IMR-90 (cell line): ENCODE measurements at regions not wholly inside any gene's neighbourhood (a gene's known extent, or its start where the extent isn't known, plus 50 kb on each side); places are given as distances from the start of the nearest gene placed in this dataset.

ENCODE experiments used
- ATAC-seq: fragments of 200-7000 bp; cut with Tn5 transposase; 2 replicates; pipeline ENCODE4 v1.9.1; 2020; ENCODE audit warnings: low read depth, mild to moderate bottlenecking, moderate library complexity
- BruUV-seq: library from RNA; stranded (reverse); fragments of 400-500 nt; replicated peaks from 2 replicates; lab custom pipeline; 2021; lab: Mats Ljungman, UMichigan
- CTCF ChIA-PET: fragments of 300-600 bp; formaldehyde crosslinking; extraction: SDS; loops from one replicate; lab custom pipeline; 2021; ENCODE audit warnings: antibody characterized with exemption; lab: Yijun Ruan, JAX
- POLR2A ChIA-PET: fragments of 300-600 bp; sonication (Branson Sonifier 250); formaldehyde crosslinking; loops from one replicate; lab custom pipeline; 2022; ENCODE audit warnings: antibody characterized with exemption; ENCODE audit not compliant: unreplicated experiment; lab: Charles Lee
- DNase-seq: peaks from one replicate; pipeline ENCODE4 v3.0.0; 2013
- H2AFZ ChIP-seq: replicated peaks from 2 replicates; pipeline ENCODE3; 2013; ENCODE audit warnings: low read length, mild to moderate bottlenecking; ENCODE audit not compliant: poor library complexity
- H2AK5ac ChIP-seq: 2 replicates; pipeline ENCODE4 v1.6.1; 2013; ENCODE audit warnings: low read depth, low read length, inconsistent platforms
- H2AK9ac ChIP-seq: replicated peaks from 2 replicates; pipeline ENCODE3; 2013; ENCODE audit warnings: mild to moderate bottlenecking, low read depth, low read length, moderate library complexity; ENCODE audit not compliant: poor library complexity
- H2BK120ac ChIP-seq: 2 replicates; pipeline ENCODE4 v1.6.1; 2013; ENCODE audit warnings: low read depth, low read length, inconsistent platforms
- H2BK15ac ChIP-seq: 3 replicates; pipeline ENCODE4 v1.6.1; 2013; ENCODE audit warnings: low read depth, low read length, inconsistent platforms
- H2BK20ac ChIP-seq: 2 replicates; pipeline ENCODE4 v1.6.1; 2013; ENCODE audit warnings: low read depth, mild to moderate bottlenecking, inconsistent platforms, low read length, moderate library complexity
- H2BK5ac ChIP-seq: 2 replicates; pipeline ENCODE4 v1.6.1; 2013; ENCODE audit warnings: mild to moderate bottlenecking, low read depth, low read length, inconsistent platforms; ENCODE audit not compliant: poor library complexity, severe bottlenecking
- H3K14ac ChIP-seq: replicated peaks from 2 replicates; pipeline ENCODE4 v1.6.1; 2013; ENCODE audit warnings: low read depth, low read length, inconsistent platforms
- H3K18ac ChIP-seq: 2 replicates; pipeline ENCODE4 v1.6.1; 2013; ENCODE audit warnings: low read depth, low read length, control low read depth
- H3K23ac ChIP-seq: 2 replicates; pipeline ENCODE4 v1.6.1; 2013; ENCODE audit warnings: low read depth, low read length, inconsistent platforms
- H3K27ac ChIP-seq: 2 replicates; pipeline ENCODE4 v1.5.1; 2013; ENCODE audit warnings: mild to moderate bottlenecking, control low read depth, low read length; ENCODE audit not compliant: insufficient read depth
- H3K27me3 ChIP-seq: 2 replicates; pipeline ENCODE4 v1.6.1; 2013; ENCODE audit warnings: low read length; ENCODE audit not compliant: control insufficient read depth, insufficient read depth
- H3K36me3 ChIP-seq: 2 replicates; pipeline ENCODE4 v1.6.1; 2013; ENCODE audit warnings: low read length, mixed read lengths; ENCODE audit not compliant: control insufficient read depth, insufficient read depth
- H3K4ac ChIP-seq: 2 replicates; pipeline ENCODE4 v1.6.1; 2013; ENCODE audit warnings: low read depth, low read length, inconsistent platforms
- H3K4me1 ChIP-seq: 2 replicates; pipeline ENCODE4 v1.6.1; 2013; ENCODE audit warnings: low read length, mixed read lengths; ENCODE audit not compliant: control insufficient read depth, insufficient read depth
- H3K4me2 ChIP-seq: 2 replicates; pipeline ENCODE4 v1.6.1; 2013; ENCODE audit warnings: low read depth, mild to moderate bottlenecking, control low read depth, low read length, moderate library complexity
- H3K4me3 ChIP-seq: 2 replicates; pipeline ENCODE4 v1.5.1; 2013; ENCODE audit warnings: low read depth, mild to moderate bottlenecking, control low read depth, low read length, moderate library complexity; ENCODE audit not compliant: insufficient read depth
- H3K56ac ChIP-seq: 2 replicates; pipeline ENCODE4 v1.6.1; 2013; ENCODE audit warnings: low read length, inconsistent platforms; ENCODE audit not compliant: insufficient read depth; ENCODE audit errors: extremely low read depth
- H3K79me1 ChIP-seq, 2 experiments: 2 replicates each; pipeline ENCODE4 v1.6.1; 2013; ENCODE audit warnings: low read length in 2 of 2, inconsistent platforms in 1 of 2, low read depth in 1 of 2
- H3K9ac ChIP-seq: 2 replicates; pipeline ENCODE4 v1.6.1; 2013; ENCODE audit warnings: low read depth, low read length, control low read depth
- H3K9me1 ChIP-seq: 2 replicates; pipeline ENCODE4 v1.6.1; 2013; ENCODE audit warnings: low read length, inconsistent platforms; ENCODE audit not compliant: insufficient read depth
- H3K9me3 ChIP-seq: 2 replicates; pipeline ENCODE4 v1.6.1; 2013; ENCODE audit warnings: low read length; ENCODE audit not compliant: control insufficient read depth, insufficient read depth
- H4K20me1 ChIP-seq: 2 replicates; pipeline ENCODE4 v1.6.1; 2013; ENCODE audit warnings: low read length, inconsistent platforms; ENCODE audit not compliant: insufficient read depth
- H4K5ac ChIP-seq: 2 replicates; pipeline ENCODE4 v1.6.1; 2013; ENCODE audit warnings: mild to moderate bottlenecking, low read depth, low read length, control low read depth
- H4K8ac ChIP-seq, 2 experiments: 2 replicates each; pipeline ENCODE4 v1.6.1; 2013; ENCODE audit warnings: low read depth in 2 of 2, low read length in 2 of 2, control low read depth in 1 of 2, inconsistent platforms in 1 of 2
- H4K91ac ChIP-seq: 2 replicates; pipeline ENCODE4 v1.6.1; 2013; ENCODE audit warnings: low read depth, low read length, inconsistent platforms; ENCODE audit not compliant: insufficient read depth
- BHLHE40 ChIP-seq: fragments of 150-350 bp; IDR thresholded peaks from 2 replicates; pipeline ENCODE4 v1.6.1; 2016; ENCODE audit warnings: mild to moderate bottlenecking, low read depth, low read length
- CEBPB ChIP-seq: IDR thresholded peaks from 2 replicates; pipeline ENCODE4 v1.6.1; 2012; ENCODE audit warnings: low read depth, low read length, improper control_type of control experiment
- CHD1 ChIP-seq: IDR thresholded peaks from 2 replicates; pipeline ENCODE4 v1.6.1; 2012; ENCODE audit warnings: low read depth, low read length, improper control_type of control experiment
- ELK1 ChIP-seq: fragments of 150-350 bp; IDR thresholded peaks from 2 replicates; pipeline ENCODE4 v1.6.1; 2016; ENCODE audit warnings: low read depth, mild to moderate bottlenecking, low read length, moderate library complexity, borderline replicate concordance
- FOS ChIP-seq: fragments of 150-350 bp; IDR thresholded peaks from 2 replicates; pipeline ENCODE4 v1.6.1; 2016; ENCODE audit warnings: low read depth, low read length
- MAFK ChIP-seq: IDR thresholded peaks from 2 replicates; pipeline ENCODE4 v1.6.1; 2012; ENCODE audit warnings: low read depth, low read length, improper control_type of control experiment
- MAZ ChIP-seq: IDR thresholded peaks from 2 replicates; pipeline ENCODE4 v1.6.1; 2012; ENCODE audit warnings: low read depth, mild to moderate bottlenecking, low read length, improper control_type of control experiment, moderate library complexity, borderline replicate concordance
- MXI1 ChIP-seq: IDR thresholded peaks from 2 replicates; pipeline ENCODE4 v1.6.1; 2012; ENCODE audit warnings: low read depth, mild to moderate bottlenecking, low read length, moderate library complexity, borderline replicate concordance
- POLR2A ChIP-seq: IDR thresholded peaks from 2 replicates; pipeline ENCODE4 v1.6.1; 2012; ENCODE audit warnings: mild to moderate bottlenecking, low read depth, low read length
- RAD21 ChIP-seq: IDR thresholded peaks from 2 replicates; pipeline ENCODE4 v1.6.1; 2012; ENCODE audit warnings: low read length, improper control_type of control experiment
- RCOR1 ChIP-seq: IDR thresholded peaks from 2 replicates; pipeline ENCODE4 v1.6.1; 2012; ENCODE audit warnings: mild to moderate bottlenecking, low read length, improper control_type of control experiment; ENCODE audit not compliant: insufficient replicate concordance
- RFX5 ChIP-seq: IDR thresholded peaks from 2 replicates; pipeline ENCODE4 v1.8.0; 2012; ENCODE audit warnings: low read depth, mild to moderate bottlenecking, low read length, moderate library complexity
- SMC3 ChIP-seq: fragments of 150-350 bp; IDR thresholded peaks from 2 replicates; pipeline ENCODE4 v1.6.1; 2016; ENCODE audit warnings: low read depth, mild to moderate bottlenecking, antibody characterized with exemption, low read length, moderate library complexity
- USF2 ChIP-seq: fragments of 150-350 bp; IDR thresholded peaks from 2 replicates; pipeline ENCODE4 v1.6.1; 2017; ENCODE audit warnings: mild to moderate bottlenecking, antibody characterized with exemption, low read length, low read depth
- WGBS, 2 experiments: methylation state at CpG; one replicate each; pipeline versions ENCODE4 v1.1.5 to v1.1.7; 2013; ENCODE audit warnings: missing lambda C conversion rate in 2 of 2; ENCODE audit not compliant: insufficient read length in 1 of 2; ENCODE audit errors: extremely low coverage in 2 of 2; 5-methylcytosine and 5-hydroxymethylcytosine counted together
- dilution Hi-C: fragments of 300-500 bp; cut with HindIII; formaldehyde crosslinking; loops from one replicate; pipeline ENCODE4 v1.14.3; 2018; ENCODE audit warnings: low sequenced_read_pairs; ENCODE audit not compliant: unreplicated experiment
- in situ Hi-C: fragments of 300-500 bp; cut with MboI; formaldehyde crosslinking; loops from 3 replicates; pipeline ENCODE4 v1.14.3; 2019; ENCODE audit warnings: low sequenced_read_pairs, inconsistent platforms, mixed read lengths
- intact Hi-C: fragments of 100-400 bp; cut with micrococcal nuclease; formaldehyde crosslinking; loops from 2 replicates; pipeline ENCODE4 v1.10.0; 2022
- TF ChIP-seq, protein P1 (sequence below): conservative IDR thresholded peaks from 2 replicates; pipeline ENCODE4 v1.5.1; 2012; ENCODE audit warnings: mild to moderate bottlenecking, low read depth, low read length, improper control_type of control experiment

DNA sequence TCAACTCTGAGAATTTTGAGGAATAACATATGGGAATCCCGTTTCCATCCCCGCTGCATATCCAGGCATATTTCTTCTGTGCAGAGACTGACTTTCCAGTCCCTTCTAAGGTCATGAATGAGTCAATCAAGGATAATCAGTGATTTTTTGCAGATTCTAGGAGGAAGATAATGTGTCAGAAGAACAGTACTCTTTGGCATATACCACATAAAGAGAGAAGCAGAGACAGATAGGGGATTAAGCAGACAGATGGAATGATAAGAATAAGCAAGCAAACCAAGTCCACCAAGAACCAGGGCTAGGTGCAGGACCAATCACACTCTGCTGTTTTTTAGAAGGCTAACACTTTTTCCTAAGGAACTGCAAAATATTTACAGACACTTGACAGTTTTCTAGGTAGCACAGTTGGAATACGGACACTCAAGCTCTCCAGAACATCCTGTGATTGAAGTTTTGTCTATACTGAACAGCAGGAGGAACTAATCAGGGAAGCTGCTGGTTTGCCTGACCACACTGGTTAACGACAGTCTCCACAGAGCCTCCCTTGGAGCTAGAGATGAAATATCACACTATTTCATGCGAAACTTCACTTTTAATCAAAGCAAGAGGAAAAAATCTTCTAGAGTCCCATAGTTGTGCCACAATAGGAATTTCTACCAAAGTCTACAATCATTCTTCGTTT lies 450.0 kb upstream of the KCNMB2 start:
- H3K9ac ChIP-seq = no peak overlapping the region
- ChIA-PET POLR2A (no interaction called here), CTCF (no interaction called here)
- dilution Hi-C loops = no loop called here
- H2BK15ac ChIP-seq = no peak overlapping the region; the same call in 2 of the 3 replicates
- peak overlapping the region; percentile 29 for H3K18ac ChIP-seq
- H3K27ac ChIP-seq = no peak overlapping the region
- no peaks in the 10 kb centered on the region for H4K20me1 ChIP-seq
- 0 out of 2 replicates have a peak overlapping the region, but pooled peaks have one; percentile 11 for H4K91ac ChIP-seq
- no peak overlapping the region for H2BK5ac ChIP-seq
- H3K4me1 ChIP-seq = peaks cover 9% of the 10 kb centered on the region
- in situ Hi-C loops = no loop called here
- no peak overlapping the region for H3K4me3 ChIP-seq
- no peak overlapping the region; the same call in 1 of the 2 replicates for H4K5ac ChIP-seq
- peak overlapping the region; percentile 28; the same call in 1 of the 2 replicates for H3K14ac ChIP-seq
- ATAC-seq = no peak
- no peak overlapping the region for H2BK20ac ChIP-seq
- no peak overlapping the region for H2AFZ ChIP-seq
- H2AK5ac ChIP-seq = no peak overlapping the region
- no peak for DNase-seq
- no peak overlapping the region for H3K56ac ChIP-seq
- H4K8ac ChIP-seq = no peak overlapping the region
- no peaks in the 10 kb centered on the region for H3K27me3 ChIP-seq
- intact Hi-C loops = loop anchor here (10.0 kb wide), 1 partner anchor 239 kb away; no protein-coding TSS in a partner anchor
- peak overlapping the region; percentile 48; the same call in 1 of the 2 replicates for H3K4ac ChIP-seq
- no TSS peak for BruUV-seq
- H3K23ac ChIP-seq = no peak overlapping the region
- WGBS, 2 experiments = 100% methylated on average over 1 of the region's 6 CpGs; no CpG with 5 or more reads in 1 of the 2 experiments
- peaks cover 2% of the 10 kb centered on the region; the same call in 1 of the 2 replicates for H3K9me1 ChIP-seq
- no peaks in the 10 kb centered on the region for H3K79me1 ChIP-seq
- no peak overlapping the region; the same call in 1 of the 2 replicates for H2BK120ac ChIP-seq
- H3K36me3 ChIP-seq = no peaks in the 10 kb centered on the region
- no peaks in the 10 kb centered on the region for H3K9me3 ChIP-seq
- no peak overlapping the region for H3K4me2 ChIP-seq
- H2AK9ac ChIP-seq = no peak overlapping the region
- no peak for TF ChIP-seq CEBPB
- no peak for TF ChIP-seq FOS
- no peak for TF ChIP-seq POLR2A
- TF ChIP-seq MXI1 = no peak
- TF ChIP-seq SMC3 = no peak
- TF ChIP-seq, protein P1, sequence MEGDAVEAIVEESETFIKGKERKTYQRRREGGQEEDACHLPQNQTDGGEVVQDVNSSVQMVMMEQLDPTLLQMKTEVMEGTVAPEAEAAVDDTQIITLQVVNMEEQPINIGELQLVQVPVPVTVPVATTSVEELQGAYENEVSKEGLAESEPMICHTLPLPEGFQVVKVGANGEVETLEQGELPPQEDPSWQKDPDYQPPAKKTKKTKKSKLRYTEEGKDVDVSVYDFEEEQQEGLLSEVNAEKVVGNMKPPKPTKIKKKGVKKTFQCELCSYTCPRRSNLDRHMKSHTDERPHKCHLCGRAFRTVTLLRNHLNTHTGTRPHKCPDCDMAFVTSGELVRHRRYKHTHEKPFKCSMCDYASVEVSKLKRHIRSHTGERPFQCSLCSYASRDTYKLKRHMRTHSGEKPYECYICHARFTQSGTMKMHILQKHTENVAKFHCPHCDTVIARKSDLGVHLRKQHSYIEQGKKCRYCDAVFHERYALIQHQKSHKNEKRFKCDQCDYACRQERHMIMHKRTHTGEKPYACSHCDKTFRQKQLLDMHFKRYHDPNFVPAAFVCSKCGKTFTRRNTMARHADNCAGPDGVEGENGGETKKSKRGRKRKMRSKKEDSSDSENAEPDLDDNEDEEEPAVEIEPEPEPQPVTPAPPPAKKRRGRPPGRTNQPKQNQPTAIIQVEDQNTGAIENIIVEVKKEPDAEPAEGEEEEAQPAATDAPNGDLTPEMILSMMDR = no peak
- no peak for TF ChIP-seq USF2
- no peak for TF ChIP-seq MAZ
- no peak for TF ChIP-seq CHD1
- no peak for TF ChIP-seq ELK1
- no peak for TF ChIP-seq BHLHE40
- TF ChIP-seq RAD21 = no peak
- no peak for TF ChIP-seq RFX5
- TF ChIP-seq MAFK = no peak
- no peak for TF ChIP-seq RCOR1
